IMR-90 (cell line): ENCODE measurements at regions not wholly inside any gene's neighbourhood (a gene's known extent, or its start where the extent isn't known, plus 50 kb on each side); places are given as distances from the start of the nearest gene placed in this dataset.

ENCODE experiments used
- ATAC-seq: fragments of 200-7000 bp; cut with Tn5 transposase; 2 replicates; pipeline ENCODE4 v1.9.1; 2020; ENCODE audit warnings: low read depth, mild to moderate bottlenecking, moderate library complexity
- BruUV-seq: library from RNA; stranded (reverse); fragments of 400-500 nt; replicated peaks from 2 replicates; lab custom pipeline; 2021; lab: Mats Ljungman, UMichigan
- CTCF ChIA-PET: fragments of 300-600 bp; formaldehyde crosslinking; extraction: SDS; loops from one replicate; lab custom pipeline; 2021; ENCODE audit warnings: antibody characterized with exemption; lab: Yijun Ruan, JAX
- POLR2A ChIA-PET: fragments of 300-600 bp; sonication (Branson Sonifier 250); formaldehyde crosslinking; loops from one replicate; lab custom pipeline; 2022; ENCODE audit warnings: antibody characterized with exemption; ENCODE audit not compliant: unreplicated experiment; lab: Charles Lee
- DNase-seq: peaks from one replicate; pipeline ENCODE4 v3.0.0; 2013
- H2AFZ ChIP-seq: replicated peaks from 2 replicates; pipeline ENCODE3; 2013; ENCODE audit warnings: low read length, mild to moderate bottlenecking; ENCODE audit not compliant: poor library complexity
- H2AK5ac ChIP-seq: 2 replicates; pipeline ENCODE4 v1.6.1; 2013; ENCODE audit warnings: low read depth, low read length, inconsistent platforms
- H2AK9ac ChIP-seq: replicated peaks from 2 replicates; pipeline ENCODE3; 2013; ENCODE audit warnings: mild to moderate bottlenecking, low read depth, low read length, moderate library complexity; ENCODE audit not compliant: poor library complexity
- H2BK120ac ChIP-seq: 2 replicates; pipeline ENCODE4 v1.6.1; 2013; ENCODE audit warnings: low read depth, low read length, inconsistent platforms
- H2BK15ac ChIP-seq: 3 replicates; pipeline ENCODE4 v1.6.1; 2013; ENCODE audit warnings: low read depth, low read length, inconsistent platforms
- H2BK20ac ChIP-seq: 2 replicates; pipeline ENCODE4 v1.6.1; 2013; ENCODE audit warnings: low read depth, mild to moderate bottlenecking, inconsistent platforms, low read length, moderate library complexity
- H2BK5ac ChIP-seq: 2 replicates; pipeline ENCODE4 v1.6.1; 2013; ENCODE audit warnings: mild to moderate bottlenecking, low read depth, low read length, inconsistent platforms; ENCODE audit not compliant: poor library complexity, severe bottlenecking
- H3K14ac ChIP-seq: replicated peaks from 2 replicates; pipeline ENCODE4 v1.6.1; 2013; ENCODE audit warnings: low read depth, low read length, inconsistent platforms
- H3K18ac ChIP-seq: 2 replicates; pipeline ENCODE4 v1.6.1; 2013; ENCODE audit warnings: low read depth, low read length, control low read depth
- H3K23ac ChIP-seq: 2 replicates; pipeline ENCODE4 v1.6.1; 2013; ENCODE audit warnings: low read depth, low read length, inconsistent platforms
- H3K27ac ChIP-seq: 2 replicates; pipeline ENCODE4 v1.5.1; 2013; ENCODE audit warnings: mild to moderate bottlenecking, control low read depth, low read length; ENCODE audit not compliant: insufficient read depth
- H3K27me3 ChIP-seq: 2 replicates; pipeline ENCODE4 v1.6.1; 2013; ENCODE audit warnings: low read length; ENCODE audit not compliant: control insufficient read depth, insufficient read depth
- H3K36me3 ChIP-seq: 2 replicates; pipeline ENCODE4 v1.6.1; 2013; ENCODE audit warnings: low read length, mixed read lengths; ENCODE audit not compliant: control insufficient read depth, insufficient read depth
- H3K4ac ChIP-seq: 2 replicates; pipeline ENCODE4 v1.6.1; 2013; ENCODE audit warnings: low read depth, low read length, inconsistent platforms
- H3K4me1 ChIP-seq: 2 replicates; pipeline ENCODE4 v1.6.1; 2013; ENCODE audit warnings: low read length, mixed read lengths; ENCODE audit not compliant: control insufficient read depth, insufficient read depth
- H3K4me2 ChIP-seq: 2 replicates; pipeline ENCODE4 v1.6.1; 2013; ENCODE audit warnings: low read depth, mild to moderate bottlenecking, control low read depth, low read length, moderate library complexity
- H3K4me3 ChIP-seq: 2 replicates; pipeline ENCODE4 v1.5.1; 2013; ENCODE audit warnings: low read depth, mild to moderate bottlenecking, control low read depth, low read length, moderate library complexity; ENCODE audit not compliant: insufficient read depth
- H3K56ac ChIP-seq: 2 replicates; pipeline ENCODE4 v1.6.1; 2013; ENCODE audit warnings: low read length, inconsistent platforms; ENCODE audit not compliant: insufficient read depth; ENCODE audit errors: extremely low read depth
- H3K79me1 ChIP-seq, 2 experiments: 2 replicates each; pipeline ENCODE4 v1.6.1; 2013; ENCODE audit warnings: low read length in 2 of 2, inconsistent platforms in 1 of 2, low read depth in 1 of 2
- H3K9ac ChIP-seq: 2 replicates; pipeline ENCODE4 v1.6.1; 2013; ENCODE audit warnings: low read depth, low read length, control low read depth
- H3K9me1 ChIP-seq: 2 replicates; pipeline ENCODE4 v1.6.1; 2013; ENCODE audit warnings: low read length, inconsistent platforms; ENCODE audit not compliant: insufficient read depth
- H3K9me3 ChIP-seq: 2 replicates; pipeline ENCODE4 v1.6.1; 2013; ENCODE audit warnings: low read length; ENCODE audit not compliant: control insufficient read depth, insufficient read depth
- H4K20me1 ChIP-seq: 2 replicates; pipeline ENCODE4 v1.6.1; 2013; ENCODE audit warnings: low read length, inconsistent platforms; ENCODE audit not compliant: insufficient read depth
- H4K5ac ChIP-seq: 2 replicates; pipeline ENCODE4 v1.6.1; 2013; ENCODE audit warnings: mild to moderate bottlenecking, low read depth, low read length, control low read depth
- H4K8ac ChIP-seq, 2 experiments: 2 replicates each; pipeline ENCODE4 v1.6.1; 2013; ENCODE audit warnings: low read depth in 2 of 2, low read length in 2 of 2, control low read depth in 1 of 2, inconsistent platforms in 1 of 2
- H4K91ac ChIP-seq: 2 replicates; pipeline ENCODE4 v1.6.1; 2013; ENCODE audit warnings: low read depth, low read length, inconsistent platforms; ENCODE audit not compliant: insufficient read depth
- BHLHE40 ChIP-seq: fragments of 150-350 bp; IDR thresholded peaks from 2 replicates; pipeline ENCODE4 v1.6.1; 2016; ENCODE audit warnings: mild to moderate bottlenecking, low read depth, low read length
- CHD1 ChIP-seq: IDR thresholded peaks from 2 replicates; pipeline ENCODE4 v1.6.1; 2012; ENCODE audit warnings: low read depth, low read length, improper control_type of control experiment
- CTCF ChIP-seq: conservative IDR thresholded peaks from 2 replicates; pipeline ENCODE4 v1.5.1; 2012; ENCODE audit warnings: mild to moderate bottlenecking, low read depth, low read length, improper control_type of control experiment
- FOS ChIP-seq: fragments of 150-350 bp; IDR thresholded peaks from 2 replicates; pipeline ENCODE4 v1.6.1; 2016; ENCODE audit warnings: low read depth, low read length
- MAZ ChIP-seq: IDR thresholded peaks from 2 replicates; pipeline ENCODE4 v1.6.1; 2012; ENCODE audit warnings: low read depth, mild to moderate bottlenecking, low read length, improper control_type of control experiment, moderate library complexity, borderline replicate concordance
- MXI1 ChIP-seq: IDR thresholded peaks from 2 replicates; pipeline ENCODE4 v1.6.1; 2012; ENCODE audit warnings: low read depth, mild to moderate bottlenecking, low read length, moderate library complexity, borderline replicate concordance
- NFE2L2 ChIP-seq: fragments of 150-350 bp; IDR thresholded peaks from 2 replicates; pipeline ENCODE4 v1.6.1; 2016; ENCODE audit warnings: low read depth, mild to moderate bottlenecking, low read length
- POLR2A ChIP-seq: IDR thresholded peaks from 2 replicates; pipeline ENCODE4 v1.6.1; 2012; ENCODE audit warnings: mild to moderate bottlenecking, low read depth, low read length
- USF2 ChIP-seq: fragments of 150-350 bp; IDR thresholded peaks from 2 replicates; pipeline ENCODE4 v1.6.1; 2017; ENCODE audit warnings: mild to moderate bottlenecking, antibody characterized with exemption, low read length, low read depth
- WGBS, 2 experiments: methylation state at CpG; one replicate each; pipeline versions ENCODE4 v1.1.5 to v1.1.7; 2013; ENCODE audit warnings: missing lambda C conversion rate in 2 of 2; ENCODE audit not compliant: insufficient read length in 1 of 2; ENCODE audit errors: extremely low coverage in 2 of 2; 5-methylcytosine and 5-hydroxymethylcytosine counted together
- dilution Hi-C: fragments of 300-500 bp; cut with HindIII; formaldehyde crosslinking; loops from one replicate; pipeline ENCODE4 v1.14.3; 2018; ENCODE audit warnings: low sequenced_read_pairs; ENCODE audit not compliant: unreplicated experiment
- in situ Hi-C: fragments of 300-500 bp; cut with MboI; formaldehyde crosslinking; loops from 3 replicates; pipeline ENCODE4 v1.14.3; 2019; ENCODE audit warnings: low sequenced_read_pairs, inconsistent platforms, mixed read lengths
- intact Hi-C: fragments of 100-400 bp; cut with micrococcal nuclease; formaldehyde crosslinking; loops from 2 replicates; pipeline ENCODE4 v1.10.0; 2022

- no peak overlapping the region for H2BK120ac ChIP-seq
- in situ Hi-C loops (no loop called here), dilution Hi-C loops (no loop called here), intact Hi-C loops (no loop called here)
- H3K4me3 ChIP-seq, result no peak overlapping the region
- no CpG with 5 or more reads among the region's 3 CpGs for WGBS, 2 experiments
- ATAC-seq (no peak), DNase-seq (no peak)
- H2AK5ac ChIP-seq, result no peak overlapping the region
- no peak overlapping the region for H2AFZ ChIP-seq
- POLR2A ChIA-PET, result no interaction called here
- BruUV-seq, result no TSS peak
- H2BK15ac ChIP-seq, result no peak overlapping the region
- no peak overlapping the region for H3K27ac ChIP-seq
- no peaks in the 10 kb centered on the region for H3K4me1 ChIP-seq
- no peak overlapping the region for H3K4ac ChIP-seq
- H4K20me1 ChIP-seq, result no peaks in the 10 kb centered on the region
- TF ChIP-seq BHLHE40 (no peak), FOS (no peak), MXI1 (no peak), MAZ (no peak), POLR2A (no peak), USF2 (no peak), NFE2L2 (no peak), CTCF (no peak), CHD1 (no peak)
- no peak overlapping the region for H3K56ac ChIP-seq
- no peak overlapping the region for H4K5ac ChIP-seq
- no peak overlapping the region for H3K23ac ChIP-seq
- no peak overlapping the region for H3K18ac ChIP-seq
- H3K79me1 ChIP-seq, result no peaks in the 10 kb centered on the region
- no peak overlapping the region for H3K4me2 ChIP-seq
- no peak overlapping the region for H3K9ac ChIP-seq
- H4K91ac ChIP-seq, result no peak overlapping the region
- CTCF ChIA-PET, result no interaction called here
- H3K9me1 ChIP-seq, result no peaks in the 10 kb centered on the region
- H2BK20ac ChIP-seq, result no peak overlapping the region
- no peak overlapping the region for H2BK5ac ChIP-seq
- H3K36me3 ChIP-seq, result no peaks in the 10 kb centered on the region
- H3K14ac ChIP-seq, result no peak overlapping the region
- H2AK9ac ChIP-seq, result no peak overlapping the region
- no peaks in the 10 kb centered on the region for H3K27me3 ChIP-seq
- no peak overlapping the region for H4K8ac ChIP-seq
- H3K9me3 ChIP-seq, result no peaks in the 10 kb centered on the region; the same call in 1 of the 2 replicates
These were observed 118.3 kb downstream of the FAT3 start for GRCh38 chr11:92342886-92343285.
